ENCODE measurements at regions not wholly inside any gene's neighbourhood (a gene's known extent, or its start where the extent isn't known, plus 50 kb on each side); places are given as distances from the start of the nearest gene placed in this dataset.
"Not testable (repeated sequence)": the region's sequence is repeated elsewhere in the genome, so short reads cannot be mapped to it uniquely, and the experiment has no call there.

GRCh38 chr5:130974021-130974683 is 190.9 kb downstream of the HINT1 start:
- in situ Hi-C loops (cut with HindIII; ENCODE audit: low pct_unique_long_range_greater_than_20kb, low sequenced_read_pairs): no loop called here
- DNase-seq (ENCODE audit: low read depth, low spot score): no peak

- DNase-seq (ENCODE audit: low read depth, low spot score): no peak
- in situ Hi-C loops (cut with HindIII; ENCODE audit: low pct_unique_long_range_greater_than_20kb, low sequenced_read_pairs): no loop called here
Observed at GRCh38 chr5:130966990-130967525, 198.0 kb downstream of the HINT1 start.

- DNase-seq (ENCODE audit: low read depth, low spot score): no peak
- in situ Hi-C loops (cut with HindIII; ENCODE audit: low pct_unique_long_range_greater_than_20kb, low sequenced_read_pairs): no loop called here
Observed at GRCh38 chr5:130965920-130966319, 199.1 kb downstream of the HINT1 start.

GRCh38 chr5:130965360-130965759 is 199.7 kb downstream of the HINT1 start:
- in situ Hi-C loops (cut with HindIII; ENCODE audit: low pct_unique_long_range_greater_than_20kb, low sequenced_read_pairs): no loop called here
- DNase-seq (ENCODE audit: low read depth, low spot score): no peak

- in situ Hi-C loops (cut with HindIII; ENCODE audit: low pct_unique_long_range_greater_than_20kb, low sequenced_read_pairs): no loop called here
- DNase-seq (ENCODE audit: low read depth, low spot score): no peak
Observed at GRCh38 chr5:130964231-130965202, 200.5 kb downstream of the HINT1 start.

- in situ Hi-C loops (cut with HindIII; ENCODE audit: low pct_unique_long_range_greater_than_20kb, low sequenced_read_pairs): no loop called here
- no peak for DNase-seq (ENCODE audit: low read depth, low spot score)
Observed at GRCh38 chr5:130963798-130964197, 201.3 kb downstream of the HINT1 start.

GRCh38 chr5:130957151-130957550 is 207.9 kb downstream of the HINT1 start:
- in situ Hi-C loops (cut with HindIII; ENCODE audit: low pct_unique_long_range_greater_than_20kb, low sequenced_read_pairs): no loop called here
- no peak for DNase-seq (ENCODE audit: low read depth, low spot score)

GRCh38 chr5:130955041-130955440 is 210.0 kb downstream of the HINT1 start:
- in situ Hi-C loops (cut with HindIII; ENCODE audit: low pct_unique_long_range_greater_than_20kb, low sequenced_read_pairs): no loop called here

GRCh38 chr5:130954336-130954735 is 210.7 kb downstream of the HINT1 start:
- in situ Hi-C loops (cut with HindIII; ENCODE audit: low pct_unique_long_range_greater_than_20kb, low sequenced_read_pairs): no loop called here
- DNase-seq (ENCODE audit: low read depth, low spot score): no peak

More at GRCh38 chr5:130955041-130955440, 210.0 kb downstream of the HINT1 start:
- no peak for DNase-seq (ENCODE audit: low read depth, low spot score)

- in situ Hi-C loops (cut with HindIII; ENCODE audit: low pct_unique_long_range_greater_than_20kb, low sequenced_read_pairs): no loop called here
- DNase-seq (ENCODE audit: low read depth, low spot score): no peak
Observed at GRCh38 chr5:130939059-130939458, 226.0 kb downstream of the HINT1 start.

GRCh38 chr5:130937046-130937445 is 228.0 kb downstream of the HINT1 start:
- in situ Hi-C loops (cut with HindIII; ENCODE audit: low pct_unique_long_range_greater_than_20kb, low sequenced_read_pairs): no loop called here
- no peak for DNase-seq (ENCODE audit: low read depth, low spot score)

- DNase-seq (ENCODE audit: low read depth, low spot score): no peak
- in situ Hi-C loops (cut with HindIII; ENCODE audit: low pct_unique_long_range_greater_than_20kb, low sequenced_read_pairs): no loop called here
Observed at GRCh38 chr5:130923543-130924124, 241.4 kb downstream of the HINT1 start.

- peak; percentile 15 for DNase-seq (ENCODE audit: low read depth, low spot score)
Observed at GRCh38 chr5:130912088-130912487, 253.0 kb downstream of the HINT1 start.

GRCh38 chr5:130908186-130908585 is 256.9 kb downstream of the HINT1 start:
- no peak for DNase-seq (ENCODE audit: low read depth, low spot score)
- in situ Hi-C loops (cut with HindIII; ENCODE audit: low pct_unique_long_range_greater_than_20kb, low sequenced_read_pairs): no loop called here

More at GRCh38 chr5:130912088-130912487, 253.0 kb downstream of the HINT1 start:
- in situ Hi-C loops (cut with HindIII; ENCODE audit: low pct_unique_long_range_greater_than_20kb, low sequenced_read_pairs): no loop called here

- DNase-seq (ENCODE audit: low read depth, low spot score): peak; percentile 43
- in situ Hi-C loops (cut with HindIII; ENCODE audit: low pct_unique_long_range_greater_than_20kb, low sequenced_read_pairs): not testable (repeated sequence)
Observed at GRCh38 chr5:130897537-130898195, 267.4 kb downstream of the HINT1 start.

- DNase-seq (ENCODE audit: low read depth, low spot score); in situ Hi-C loops (cut with HindIII; ENCODE audit: low pct_unique_long_range_greater_than_20kb, low sequenced_read_pairs): not testable (repeated sequence)
Observed at GRCh38 chr5:130897181-130897536, 267.9 kb downstream of the HINT1 start.

GRCh38 chr5:130896636-130897035 is 268.4 kb downstream of the HINT1 start:
- no peak for DNase-seq (ENCODE audit: low read depth, low spot score)
- in situ Hi-C loops (cut with HindIII; ENCODE audit: low pct_unique_long_range_greater_than_20kb, low sequenced_read_pairs): no loop called here

- no peak for DNase-seq (ENCODE audit: low read depth, low spot score)
- in situ Hi-C loops (cut with HindIII; ENCODE audit: low pct_unique_long_range_greater_than_20kb, low sequenced_read_pairs): no loop called here
Observed at GRCh38 chr5:130893006-130893405, 272.1 kb downstream of the HINT1 start.
